ENCODE measurements at regions not wholly inside any gene's neighbourhood (a gene's known extent, or its start where the extent isn't known, plus 50 kb on each side); places are given as distances from the start of the nearest gene placed in this dataset.

DNA sequence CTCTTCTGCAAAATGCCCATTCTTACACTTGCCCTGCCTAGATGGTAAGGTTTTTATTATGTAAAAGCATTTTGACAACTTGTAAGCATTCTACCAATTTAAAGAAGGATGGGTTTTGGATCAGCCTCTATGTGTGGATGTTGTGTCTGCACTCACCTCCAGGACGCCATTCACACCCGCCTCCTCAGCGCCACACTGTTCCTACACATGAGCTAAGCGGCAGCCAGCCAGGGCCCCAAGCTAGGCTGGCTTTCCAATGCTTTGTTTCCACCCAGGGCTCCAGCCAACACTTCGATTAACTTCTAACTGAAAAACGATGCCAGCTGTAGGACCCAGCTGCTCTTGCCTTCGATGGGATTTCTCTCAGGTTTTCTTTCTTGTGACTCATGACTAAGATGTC lies 73.3 kb upstream of the FZD7 start:
- no peak for DNase-seq
- no peak for TF ChIP-seq POLR2A (IDR thresholded peaks at IDR 0.05)
- no peak for TF ChIP-seq CTCF (IDR thresholded peaks at IDR 0.05)
- TF ChIP-seq POLR2AphosphoS5 (IDR thresholded peaks at IDR 0.05): no peak
- no peak for TF ChIP-seq EP300 (IDR thresholded peaks at IDR 0.05; ENCODE audit: low read depth)
- H3K36me3 ChIP-seq: no peaks in the 10 kb centered on the region
- H3K4me1 ChIP-seq: no peaks in the 10 kb centered on the region
- WGBS, 2 donors (ENCODE audit: low coverage in 1 of 2): 91 to 92% methylated on average over 5 to 7 of the region's 7 CpGs
- H3K9me3 ChIP-seq: no peaks in the 10 kb centered on the region
- in situ Hi-C loops (cut with MboI; ENCODE audit: low pct_ligation_motif_present in 1 of 4, low pct_unique_long_range_greater_than_20kb in 1 of 4, low sequenced_read_pairs in 3 of 4): no loop called here
- intact Hi-C loops (cut with DNase I; ENCODE audit: low total_unique reads): no loop called here
- H3K27ac ChIP-seq: no peak overlapping the region
- no peak overlapping the region for H3K4me3 ChIP-seq
- H3K27me3 ChIP-seq: no peaks in the 10 kb centered on the region

DNA sequence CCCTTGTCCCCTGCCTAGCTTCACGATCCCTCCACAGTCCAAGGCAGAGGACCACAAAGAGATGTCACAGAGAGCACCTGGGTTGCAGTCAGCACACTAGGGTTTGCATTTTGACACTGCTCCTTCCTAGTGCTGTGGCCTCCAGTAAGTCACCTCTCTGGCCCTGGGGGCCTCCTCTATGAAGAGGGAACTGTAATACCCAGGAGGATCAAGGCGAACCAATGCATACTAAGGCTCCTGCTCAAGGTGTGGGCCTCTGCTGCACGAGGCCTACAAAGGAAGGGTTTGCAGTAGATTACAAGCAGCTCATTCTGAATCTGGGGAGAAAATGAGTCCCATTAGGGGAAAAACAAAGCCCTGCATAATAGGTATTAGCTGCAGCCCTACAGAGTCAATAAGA lies 72.3 kb upstream of the FZD7 start:
- H3K27ac ChIP-seq: no peak overlapping the region
- H3K36me3 ChIP-seq: no peaks in the 10 kb centered on the region
- H3K4me1 ChIP-seq: no peaks in the 10 kb centered on the region
- WGBS, 2 donors (ENCODE audit: low coverage in 1 of 2): 86% methylated on average over 3 of the region's 3 CpGs; no CpG with 5 or more reads in 1 of the 2 donors
- H3K27me3 ChIP-seq: no peaks in the 10 kb centered on the region
- no peak overlapping the region for H3K4me3 ChIP-seq
- in situ Hi-C loops (cut with MboI; ENCODE audit: low pct_ligation_motif_present in 1 of 4, low pct_unique_long_range_greater_than_20kb in 1 of 4, low sequenced_read_pairs in 3 of 4) (no loop called here), intact Hi-C loops (cut with DNase I; ENCODE audit: low total_unique reads) (no loop called here)
- TF ChIP-seq CTCF (IDR thresholded peaks at IDR 0.05) (no peak), POLR2AphosphoS5 (IDR thresholded peaks at IDR 0.05) (no peak), POLR2A (IDR thresholded peaks at IDR 0.05) (no peak), EP300 (IDR thresholded peaks at IDR 0.05; ENCODE audit: low read depth) (no peak)
- H3K9me3 ChIP-seq: no peaks in the 10 kb centered on the region
- DNase-seq: no peak

- in situ Hi-C loops (cut with MboI; ENCODE audit: low pct_ligation_motif_present in 1 of 4, low pct_unique_long_range_greater_than_20kb in 1 of 4, low sequenced_read_pairs in 3 of 4): no loop called here
- no peaks in the 10 kb centered on the region for H3K27me3 ChIP-seq
- TF ChIP-seq CTCF (IDR thresholded peaks at IDR 0.05) (no peak), POLR2AphosphoS5 (IDR thresholded peaks at IDR 0.05) (no peak), POLR2A (IDR thresholded peaks at IDR 0.05) (no peak), EP300 (IDR thresholded peaks at IDR 0.05; ENCODE audit: low read depth) (no peak)
- 84 to 93% methylated on average over 6 to 14 of the region's 14 CpGs for WGBS, 2 donors (ENCODE audit: low coverage in 1 of 2)
- no peak overlapping the region for H3K27ac ChIP-seq
- no peaks in the 10 kb centered on the region for H3K4me1 ChIP-seq
- H3K9me3 ChIP-seq: no peaks in the 10 kb centered on the region
- intact Hi-C loops (cut with DNase I; ENCODE audit: low total_unique reads): no loop called here
- no peak for DNase-seq
- H3K4me3 ChIP-seq: no peak overlapping the region
- H3K36me3 ChIP-seq: no peaks in the 10 kb centered on the region
Observed at GRCh38 chr2:201962774-201963562, 70.7 kb upstream of the FZD7 start.

DNA sequence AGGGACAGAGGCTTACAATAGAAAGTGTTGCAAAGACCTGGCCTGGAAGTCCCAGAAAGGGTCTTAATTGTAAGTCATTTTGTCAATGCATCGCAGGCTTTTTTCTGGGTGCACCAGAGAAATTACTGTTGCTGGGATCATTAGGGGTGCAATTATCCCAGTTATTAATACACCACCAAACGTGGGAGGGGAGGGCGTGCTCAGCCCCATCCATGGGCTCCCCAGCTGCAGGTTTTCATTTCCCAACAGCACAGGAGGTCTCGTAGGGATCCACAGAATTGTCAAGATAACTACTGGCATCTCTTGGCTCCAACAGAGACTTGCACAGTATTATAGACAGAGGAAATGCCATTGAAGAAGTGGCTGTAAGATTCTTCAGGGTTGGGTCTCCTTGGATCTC lies 69.6 kb upstream of the FZD7 start:
- Histone ChIP-seq H3K27me3 (no peaks in the 10 kb centered on the region), H3K4me1 (no peaks in the 10 kb centered on the region), H3K27ac (no peak overlapping the region), H3K9me3 (no peaks in the 10 kb centered on the region), H3K4me3 (no peak overlapping the region), H3K36me3 (no peaks in the 10 kb centered on the region)
- intact Hi-C loops (cut with DNase I; ENCODE audit: low total_unique reads): no loop called here
- TF ChIP-seq POLR2A (IDR thresholded peaks at IDR 0.05) (no peak), POLR2AphosphoS5 (IDR thresholded peaks at IDR 0.05) (no peak), EP300 (IDR thresholded peaks at IDR 0.05; ENCODE audit: low read depth) (no peak), CTCF (IDR thresholded peaks at IDR 0.05) (no peak)
- in situ Hi-C loops (cut with MboI; ENCODE audit: low pct_ligation_motif_present in 1 of 4, low pct_unique_long_range_greater_than_20kb in 1 of 4, low sequenced_read_pairs in 3 of 4): no loop called here
- WGBS, 2 donors (ENCODE audit: low coverage in 1 of 2): 96% methylated on average over 4 of the region's 4 CpGs; no CpG with 5 or more reads in 1 of the 2 donors
- no peak for DNase-seq

Measured in transverse colon (tissue), 4 donors.